HG03025 (cell line): ENCODE measurements at regions not wholly inside any gene's neighbourhood (a gene's known extent, or its start where the extent isn't known, plus 50 kb on each side); places are given as distances from the start of the nearest gene placed in this dataset.
"Not testable (repeated sequence)": the region's sequence is repeated elsewhere in the genome, so short reads cannot be mapped to it uniquely, and the experiment has no call there.

Experiments
- ATAC-seq: cut with Tn5 transposase; IDR thresholded peaks from one replicate; pipeline ENCODE4 v1.9.1; 2021; ENCODE audit warnings: mild to moderate bottlenecking, moderate library complexity; ENCODE audit not compliant: unreplicated experiment, low FRiP score

DNA sequence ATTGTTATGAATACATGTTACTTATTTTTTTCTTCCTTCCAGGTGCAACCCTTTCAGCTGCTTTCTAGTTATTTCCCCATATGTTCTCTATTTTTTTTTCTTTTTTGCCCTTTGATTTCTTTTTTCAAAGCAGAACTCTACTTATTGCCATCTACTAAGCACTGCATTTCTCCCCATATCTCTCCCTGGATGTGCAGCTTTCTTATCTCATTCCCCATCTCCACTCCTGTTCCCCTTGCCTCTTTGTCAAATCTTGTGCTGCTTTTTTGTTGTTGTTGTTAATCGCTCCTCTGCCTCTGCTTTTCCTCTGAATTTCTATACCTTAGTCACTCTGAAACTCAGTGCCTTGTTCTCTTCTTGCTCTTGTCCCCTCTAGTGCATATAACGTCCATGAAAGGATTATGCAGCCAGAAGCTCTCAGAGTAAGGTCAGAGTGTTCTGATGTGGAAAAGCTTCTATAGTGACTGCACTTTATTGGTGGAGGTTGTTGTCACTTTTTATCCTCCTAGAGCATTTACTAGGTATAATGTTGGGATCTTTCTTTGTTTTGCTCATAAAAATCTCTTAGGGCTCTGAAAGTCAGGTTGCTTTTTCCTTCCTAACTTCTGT lies 51.1 kb upstream of the JADE1 start:
- ATAC-seq: no peak

DNA sequence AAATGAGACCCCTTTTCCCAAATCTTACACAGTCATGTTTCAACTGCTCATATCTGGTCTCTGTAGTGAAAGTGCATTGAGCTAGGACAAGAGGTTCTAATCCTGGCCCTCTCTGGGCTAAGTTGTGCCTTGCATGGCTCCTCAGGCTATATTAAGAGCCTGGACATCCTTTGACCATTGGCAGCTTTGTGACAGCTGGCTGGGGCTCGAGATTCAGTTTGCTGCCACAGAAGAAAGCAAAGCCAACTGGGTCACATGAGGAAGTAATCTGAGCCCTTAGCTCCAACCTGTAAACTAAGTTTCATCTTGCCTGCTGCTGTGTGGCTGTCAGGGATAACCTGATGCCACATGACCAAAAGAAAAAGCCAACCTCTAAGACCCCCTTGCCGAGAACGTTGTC lies 51.8 kb upstream of the JADE1 start:
- ATAC-seq: no peak

GRCh38 chr4:128751354-128751753 lies 58.1 kb upstream of the JADE1 start:
- no peak for ATAC-seq

GRCh38 chr4:128741748-128742147 lies 67.8 kb upstream of the JADE1 start:
- ATAC-seq: not testable (repeated sequence)

GRCh38 chr4:128737098-128737513 lies 72.4 kb upstream of the JADE1 start:
- no peak for ATAC-seq

DNA sequence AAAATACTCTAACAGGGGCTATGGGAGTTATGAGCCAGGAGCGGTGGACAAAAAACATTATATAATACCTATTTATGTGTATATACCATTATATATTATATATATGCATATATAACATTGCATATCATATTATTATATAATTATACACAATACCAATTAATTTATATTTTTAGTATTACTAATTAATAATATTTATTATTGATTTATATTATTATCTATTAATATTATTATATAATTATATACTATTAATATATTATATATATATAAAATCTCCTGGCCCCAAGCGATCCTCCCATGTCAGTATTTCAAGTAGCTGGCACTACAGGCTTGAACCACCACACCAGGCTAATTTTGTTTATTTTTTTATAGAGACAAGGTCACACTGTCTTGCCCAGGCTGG lies 73.8 kb upstream of the JADE1 start:
- no peak for ATAC-seq

GRCh38 chr4:128728190-128728589 lies 81.3 kb upstream of the JADE1 start:
- ATAC-seq: no peak

GRCh38 chr4:128727658-128728057 lies 81.8 kb upstream of the JADE1 start:
- ATAC-seq: no peak

- ATAC-seq: no peak
These were observed 84.0 kb upstream of the JADE1 start for GRCh38 chr4:128725405-128726055.

- no peak for ATAC-seq
These were observed 86.6 kb upstream of the JADE1 start for GRCh38 chr4:128722911-128723310.

GRCh38 chr4:128721896-128722295 lies 87.6 kb upstream of the JADE1 start:
- ATAC-seq: no peak

DNA sequence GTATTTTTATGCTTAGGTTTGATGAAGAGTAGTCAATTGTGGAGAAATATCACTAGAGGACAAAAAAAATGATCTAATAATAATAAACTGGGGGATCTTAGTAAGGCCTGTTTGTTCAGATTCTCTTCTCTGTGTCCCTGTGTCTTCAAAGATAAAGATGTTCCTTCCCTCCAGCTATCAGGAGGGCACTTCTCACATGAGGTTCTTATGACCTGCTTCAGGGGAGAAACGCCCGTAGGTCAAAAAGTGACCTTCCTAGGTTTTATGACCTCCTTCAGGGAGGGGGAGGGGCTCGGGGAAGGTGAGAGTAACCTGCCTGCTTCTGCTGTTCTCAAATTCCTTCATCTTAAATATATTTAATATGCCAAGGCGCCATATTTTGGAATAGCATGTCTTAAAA lies 89.2 kb upstream of the JADE1 start:
- no peak for ATAC-seq

DNA sequence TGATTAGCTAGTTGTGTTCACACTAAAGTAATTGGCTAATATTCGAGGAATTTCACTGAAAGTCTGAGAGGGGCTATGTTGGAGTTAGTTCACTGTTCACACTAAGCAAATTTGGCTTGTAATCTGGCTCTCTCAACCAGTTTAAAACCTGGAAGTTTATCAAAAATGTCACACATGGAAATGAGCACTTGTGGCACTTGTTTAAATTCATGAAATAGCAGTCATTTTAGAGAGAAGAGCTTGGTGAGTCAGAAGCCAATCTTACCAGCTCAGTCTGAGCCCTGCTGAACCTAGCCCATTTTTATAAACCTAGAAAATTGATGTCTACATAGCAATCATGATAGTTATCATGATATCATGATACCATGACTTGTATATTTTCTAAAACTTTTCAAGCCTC lies 90.7 kb upstream of the JADE1 start:
- ATAC-seq: no peak

DNA sequence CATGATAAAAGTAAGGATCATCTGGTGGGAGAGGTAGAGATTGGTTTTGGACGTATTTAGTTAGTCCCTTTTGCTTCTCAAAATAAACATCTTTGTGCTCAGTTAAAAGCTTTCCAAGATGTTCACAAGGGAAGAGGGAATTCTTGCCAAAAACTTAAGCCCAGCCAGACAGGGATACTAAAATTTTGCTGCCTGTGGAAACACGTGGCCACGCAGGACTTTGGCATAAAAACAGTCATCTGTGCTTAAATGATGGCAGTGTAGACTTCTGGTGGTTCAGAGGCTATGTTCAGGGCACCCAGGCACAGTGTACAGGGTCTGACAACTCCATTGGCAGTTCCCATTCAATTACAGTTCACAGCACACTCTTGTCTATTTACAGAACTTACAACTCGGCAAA lies 93.2 kb upstream of the JADE1 start:
- ATAC-seq: no peak

GRCh38 chr4:128715616-128716015 lies 93.9 kb upstream of the JADE1 start:
- no peak for ATAC-seq

GRCh38 chr4:128711361-128711760 lies 98.1 kb upstream of the JADE1 start:
- ATAC-seq: no peak

GRCh38 chr4:128709268-128709667 lies 100.2 kb upstream of the JADE1 start:
- ATAC-seq: no peak

GRCh38 chr4:128707864-128708263 lies 101.6 kb upstream of the JADE1 start:
- no peak for ATAC-seq

DNA sequence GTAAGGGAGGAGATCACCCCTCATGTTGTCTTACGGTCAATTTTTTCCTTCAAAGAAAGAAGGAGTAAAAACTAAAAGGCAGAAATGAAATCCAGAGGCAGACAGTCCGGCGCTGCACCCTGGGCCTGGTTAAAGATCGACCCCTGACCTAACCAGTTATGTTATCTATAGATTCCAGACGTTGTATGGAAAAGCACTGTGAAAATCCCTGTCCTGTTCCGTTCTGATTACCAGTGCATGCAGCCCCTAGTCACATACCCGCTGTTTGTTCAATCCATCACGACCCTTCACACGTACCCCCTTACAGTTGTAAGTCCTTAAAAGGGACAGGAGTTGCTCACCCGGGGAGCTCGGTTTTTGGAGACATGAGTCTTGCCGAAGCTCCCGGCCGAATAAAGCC lies 105.6 kb upstream of the JADE1 start:
- no peak for ATAC-seq

DNA sequence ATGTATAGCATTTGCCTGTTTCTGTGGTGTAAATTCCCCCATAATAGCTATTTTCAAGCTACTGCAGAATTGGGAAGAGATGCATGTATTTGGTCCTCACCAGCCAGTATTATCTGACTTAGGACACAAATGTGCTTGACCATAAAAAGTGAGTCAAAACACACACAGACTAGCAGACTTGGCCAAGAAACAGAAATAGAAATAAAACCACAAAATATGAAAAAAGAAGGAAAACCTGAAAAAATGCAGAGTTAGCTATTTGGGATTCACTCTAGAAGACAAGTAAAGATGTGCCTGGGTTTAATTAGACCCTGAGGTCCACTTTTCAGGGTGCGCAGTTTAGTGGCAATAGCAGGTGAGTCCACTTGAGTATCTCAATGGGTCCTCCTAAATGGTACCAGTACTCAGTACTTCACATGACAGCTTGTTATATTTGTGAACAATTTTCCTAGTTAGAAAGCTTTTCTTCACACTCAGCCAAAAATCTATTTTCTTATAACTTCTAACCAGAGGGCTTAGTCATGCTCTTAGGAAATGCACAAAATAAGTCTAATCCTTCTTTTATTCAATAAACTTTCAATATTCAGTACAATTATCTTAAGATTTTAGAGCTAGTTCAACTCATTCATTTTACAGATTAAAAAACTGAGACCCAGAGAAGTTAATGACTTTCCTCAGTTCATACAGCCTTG lies 108.7 kb upstream of the JADE1 start:
- ATAC-seq: no peak

DNA sequence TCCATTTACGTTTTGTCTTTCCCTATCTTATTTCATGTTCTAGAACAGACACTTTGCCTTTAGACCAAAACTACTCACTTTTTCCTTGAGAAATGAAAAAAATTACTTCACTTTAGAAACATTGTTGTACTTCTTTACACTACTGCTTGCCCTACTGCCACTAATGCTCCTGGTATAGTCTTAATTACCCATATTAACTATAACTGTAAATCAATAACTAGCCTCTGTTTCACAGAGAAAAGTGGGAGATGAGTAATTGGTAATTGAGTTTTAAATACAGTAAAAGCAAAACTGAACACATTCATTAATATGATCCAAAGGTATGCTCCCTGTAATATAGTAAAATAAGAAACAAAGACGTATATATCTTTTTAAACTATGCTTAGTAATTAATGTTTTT lies 111.1 kb upstream of the JADE1 start:
- no peak for ATAC-seq

DNA sequence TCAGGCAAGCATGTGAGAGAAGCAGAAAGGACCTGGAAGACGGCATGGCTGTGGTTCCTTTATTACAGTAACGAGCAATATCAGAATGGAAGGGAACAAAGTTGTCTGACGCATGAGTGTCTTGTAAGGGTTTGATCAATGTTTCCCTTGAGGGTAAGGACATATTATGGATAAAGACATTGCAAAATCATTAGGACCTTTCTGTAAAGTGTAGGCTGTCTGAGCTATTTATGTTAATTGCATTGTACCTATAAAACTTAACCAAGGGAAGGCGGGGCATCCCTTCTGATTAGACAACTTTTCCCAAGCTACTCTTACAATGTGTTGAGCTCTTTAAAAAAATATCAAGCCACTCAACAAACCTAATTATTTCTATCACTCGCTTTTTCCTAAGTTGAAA lies 112.2 kb upstream of the JADE1 start:
- ATAC-seq: no peak
